Endodermal cell (in vitro differentiated cells): ENCODE measurements at regions not wholly inside any gene's neighbourhood (a gene's known extent, or its start where the extent isn't known, plus 50 kb on each side); places are given as distances from the start of the nearest gene placed in this dataset.
A peak's percentile ranks its signal among the peaks of the same experiment; 100 is the strongest.

Experiments used
- DNase-seq: peaks from one replicate; pipeline ENCODE4 v3.0.0-alpha.2; 2017
- H3K27ac ChIP-seq: 2 replicates; pipeline ENCODE4 v1.5.1; 2013; ENCODE audit warnings: mild to moderate bottlenecking, low read depth, low read length, moderate library complexity
- H3K27me3 ChIP-seq: 2 replicates; pipeline ENCODE4 v1.6.1; 2013; ENCODE audit warnings: mild to moderate bottlenecking, low read length, moderate library complexity; ENCODE audit not compliant: insufficient read depth, control insufficient read depth, poor library complexity, severe bottlenecking
- H3K36me3 ChIP-seq: 2 replicates; pipeline ENCODE4 v1.7.0; 2013; ENCODE audit warnings: mild to moderate bottlenecking, low read length, moderate library complexity; ENCODE audit not compliant: control insufficient read depth, insufficient read depth
- H3K4me1 ChIP-seq: one replicate; pipeline ENCODE4 v1.7.0; 2013; ENCODE audit warnings: low read length; ENCODE audit not compliant: control insufficient read depth, insufficient read depth
- H3K4me3 ChIP-seq: 2 replicates; pipeline ENCODE4 v1.5.1; 2013; ENCODE audit warnings: mild to moderate bottlenecking, low read length, moderate library complexity
- H3K9ac ChIP-seq: 2 replicates; pipeline ENCODE4 v1.6.1; 2013; ENCODE audit warnings: mild to moderate bottlenecking, low read length, moderate library complexity; ENCODE audit not compliant: poor library complexity, severe bottlenecking; ENCODE audit errors: extremely low read depth
- H3K9me3 ChIP-seq: 2 replicates; pipeline ENCODE4 v1.6.1; 2013; ENCODE audit warnings: mild to moderate bottlenecking, low read length, moderate library complexity; ENCODE audit not compliant: control insufficient read depth
- H3K27ac Mint-ChIP-seq: 2 replicates; pipeline ENCODE4 v1.8.0; 2020; ENCODE audit warnings: mixed read lengths
- H3K27me3 Mint-ChIP-seq: 2 replicates; pipeline ENCODE4 v1.8.0; 2021; ENCODE audit warnings: mild to moderate bottlenecking, mixed read lengths; ENCODE audit not compliant: insufficient read depth
- H3K36me3 Mint-ChIP-seq: 2 replicates; pipeline ENCODE4 v1.8.0; 2020; ENCODE audit warnings: low read depth, mixed read lengths
- H3K4me1 Mint-ChIP-seq: 2 replicates; pipeline ENCODE4 v1.8.0; 2020; ENCODE audit warnings: mixed read lengths
- H3K4me3 Mint-ChIP-seq: 2 replicates; pipeline ENCODE4 v1.8.0; 2020; ENCODE audit warnings: mild to moderate bottlenecking, moderate library complexity, mixed read lengths
- H3K9me3 Mint-ChIP-seq: 2 replicates; pipeline ENCODE4 v1.8.0; 2020; ENCODE audit warnings: mild to moderate bottlenecking, mixed read lengths
- CTCF ChIP-seq: fragments of 200-600 bp; sonication (generic); conservative IDR thresholded peaks from 2 replicates; pipeline ENCODE4 v1.5.0; 2021; ENCODE audit warnings: antibody characterized with exemption, mild to moderate bottlenecking
- WGBS, 2 experiments: methylation state at CpG; one replicate each; pipeline versions ENCODE4 v1.1.5 to v1.1.7; 2013; ENCODE audit warnings: missing lambda C conversion rate in 2 of 2, mixed read lengths in 1 of 2; ENCODE audit not compliant: insufficient coverage in 1 of 2, insufficient read length in 1 of 2; 5-methylcytosine and 5-hydroxymethylcytosine counted together

- H3K4me1 ChIP-seq: no peaks in the 10 kb centered on the region
- no peaks in the 10 kb centered on the region for H3K27me3 Mint-ChIP-seq
- no peak for DNase-seq
- no peaks in the 10 kb centered on the region for H3K27me3 ChIP-seq
- no peaks in the 10 kb centered on the region for H3K36me3 Mint-ChIP-seq
- peaks cover 16% of the 10 kb centered on the region for H3K9me3 ChIP-seq
- no peak overlapping the region for H3K27ac ChIP-seq
- no peak overlapping the region for H3K9ac ChIP-seq
- WGBS, 2 experiments: 89 to 90% methylated on average over 1 to 2 of the region's 2 CpGs
- no peaks in the 10 kb centered on the region for H3K36me3 ChIP-seq
- H3K9me3 Mint-ChIP-seq: peaks cover 9% of the 10 kb centered on the region
- TF ChIP-seq CTCF: no peak
- H3K4me3 Mint-ChIP-seq: no peak overlapping the region
- H3K27ac Mint-ChIP-seq: no peak overlapping the region
- no peak overlapping the region for H3K4me3 ChIP-seq
- H3K4me1 Mint-ChIP-seq: no peaks in the 10 kb centered on the region
These were observed 218.7 kb downstream of the FAM76B start for GRCh38 chr11:95570845-95571244.

DNA sequence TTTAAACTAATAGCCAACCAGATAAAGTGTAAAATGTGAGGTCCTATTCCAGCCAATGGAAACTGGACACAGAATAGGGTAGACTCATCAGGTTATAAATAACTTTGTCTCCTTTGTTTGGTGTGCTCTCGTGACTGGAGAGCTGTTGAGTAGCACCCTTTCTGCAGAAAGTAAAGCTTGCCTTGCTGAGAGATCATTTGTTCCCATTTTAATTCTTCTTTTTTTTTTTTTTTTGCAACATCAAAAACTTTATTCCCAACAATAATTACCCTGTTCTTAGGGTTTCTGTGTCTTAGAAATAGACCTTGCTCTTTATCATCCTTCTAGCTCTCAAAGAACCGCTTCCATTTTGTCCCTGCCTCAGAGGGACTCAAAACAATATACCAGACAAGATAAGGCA lies 220.4 kb downstream of the FAM76B start:
- no peaks in the 10 kb centered on the region for H3K4me1 ChIP-seq

GRCh38 chr11:95568281-95568680 lies 221.3 kb downstream of the FAM76B start:
- Histone ChIP-seq H3K9ac (no peak overlapping the region), H3K9me3 (peaks cover 16% of the 10 kb centered on the region), H3K4me3 (no peak overlapping the region), H3K27me3 (no peaks in the 10 kb centered on the region), H3K36me3 (no peaks in the 10 kb centered on the region), H3K27ac (no peak overlapping the region), H3K4me1 (no peaks in the 10 kb centered on the region)
- 100% methylated on average over 1 of the region's 1 CpG; no CpG with 5 or more reads in 1 of the 2 experiments for WGBS, 2 experiments
- DNase-seq: no peak
- Mint-ChIP-seq H3K36me3 (no peaks in the 10 kb centered on the region), H3K4me3 (no peak overlapping the region), H3K9me3 (peaks cover 9% of the 10 kb centered on the region), H3K27me3 (no peaks in the 10 kb centered on the region), H3K27ac (no peak overlapping the region), H3K4me1 (no peaks in the 10 kb centered on the region)
- TF ChIP-seq CTCF: no peak

More for the DNA sequence above, 220.4 kb downstream of the FAM76B start:
- WGBS, 2 experiments: 90 to 100% methylated on average over 1 to 2 of the region's 2 CpGs
- Histone ChIP-seq H3K9me3 (peaks cover 16% of the 10 kb centered on the region), H3K4me3 (peak overlapping the region; percentile 5), H3K27ac (no peak overlapping the region), H3K36me3 (no peaks in the 10 kb centered on the region), H3K9ac (no peak overlapping the region), H3K27me3 (no peaks in the 10 kb centered on the region)
- no peak for DNase-seq
- TF ChIP-seq CTCF: no peak
- Mint-ChIP-seq H3K4me3 (no peak overlapping the region), H3K27ac (no peak overlapping the region), H3K36me3 (no peaks in the 10 kb centered on the region), H3K9me3 (peaks cover 9% of the 10 kb centered on the region), H3K4me1 (no peaks in the 10 kb centered on the region), H3K27me3 (no peaks in the 10 kb centered on the region)
